ENCODE measurements at regions not wholly inside any gene's neighbourhood (a gene's known extent, or its start where the extent isn't known, plus 50 kb on each side); places are given as distances from the start of the nearest gene placed in this dataset.

DNA sequence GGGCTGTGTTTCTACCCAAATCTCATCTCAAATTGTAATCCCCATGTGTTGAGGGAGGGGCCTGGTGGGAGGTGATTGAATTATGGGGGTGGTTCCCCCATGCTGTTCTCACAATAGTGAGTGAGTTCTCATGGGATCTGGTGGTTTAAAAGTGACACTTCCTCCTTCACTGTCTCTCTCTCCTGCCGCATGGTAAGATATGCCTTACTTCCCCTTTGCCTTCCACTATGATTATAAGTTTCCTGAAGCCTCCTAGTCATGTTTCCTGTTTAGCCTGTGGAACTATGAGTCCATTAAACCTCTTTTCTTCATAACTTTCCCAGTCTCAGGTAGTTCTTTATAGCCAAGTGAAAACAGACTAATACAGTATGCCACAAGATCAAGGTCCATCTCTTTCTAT lies 70.0 kb upstream of the MSX1 start:
- TF ChIP-seq EZH2 (IDR thresholded peaks at IDR 0.05; ENCODE audit: borderline replicate concordance, low read depth, low read length, severe bottlenecking), result no peak
- TF ChIP-seq, protein P1, sequence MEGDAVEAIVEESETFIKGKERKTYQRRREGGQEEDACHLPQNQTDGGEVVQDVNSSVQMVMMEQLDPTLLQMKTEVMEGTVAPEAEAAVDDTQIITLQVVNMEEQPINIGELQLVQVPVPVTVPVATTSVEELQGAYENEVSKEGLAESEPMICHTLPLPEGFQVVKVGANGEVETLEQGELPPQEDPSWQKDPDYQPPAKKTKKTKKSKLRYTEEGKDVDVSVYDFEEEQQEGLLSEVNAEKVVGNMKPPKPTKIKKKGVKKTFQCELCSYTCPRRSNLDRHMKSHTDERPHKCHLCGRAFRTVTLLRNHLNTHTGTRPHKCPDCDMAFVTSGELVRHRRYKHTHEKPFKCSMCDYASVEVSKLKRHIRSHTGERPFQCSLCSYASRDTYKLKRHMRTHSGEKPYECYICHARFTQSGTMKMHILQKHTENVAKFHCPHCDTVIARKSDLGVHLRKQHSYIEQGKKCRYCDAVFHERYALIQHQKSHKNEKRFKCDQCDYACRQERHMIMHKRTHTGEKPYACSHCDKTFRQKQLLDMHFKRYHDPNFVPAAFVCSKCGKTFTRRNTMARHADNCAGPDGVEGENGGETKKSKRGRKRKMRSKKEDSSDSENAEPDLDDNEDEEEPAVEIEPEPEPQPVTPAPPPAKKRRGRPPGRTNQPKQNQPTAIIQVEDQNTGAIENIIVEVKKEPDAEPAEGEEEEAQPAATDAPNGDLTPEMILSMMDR (IDR thresholded peaks at IDR 0.05; ENCODE audit: extremely low read depth in 1 of 2, insufficient read depth in 1 of 2, low read depth in 1 of 2, low read length in 2 of 2), result no peak
- TF ChIP-seq, protein P2, sequence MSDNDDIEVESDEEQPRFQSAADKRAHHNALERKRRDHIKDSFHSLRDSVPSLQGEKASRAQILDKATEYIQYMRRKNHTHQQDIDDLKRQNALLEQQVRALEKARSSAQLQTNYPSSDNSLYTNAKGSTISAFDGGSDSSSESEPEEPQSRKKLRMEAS (IDR thresholded peaks at IDR 0.05; ENCODE audit: insufficient read depth, insufficient read length), result no peak

All from endothelial cell of umbilical vein (primary cell).